Epithelial cell of proximal tubule (primary cell): ENCODE measurements at regions not wholly inside any gene's neighbourhood (a gene's known extent, or its start where the extent isn't known, plus 50 kb on each side); places are given as distances from the start of the nearest gene placed in this dataset.

Experiments
- DNase-seq: peaks from one replicate; pipeline ENCODE4 v3.0.0-alpha.2; 2011; ENCODE audit warnings: low read depth
- H3K4me3 ChIP-seq: 2 replicates; pipeline ENCODE4 v1.5.1; 2011; ENCODE audit warnings: low read depth, mild to moderate bottlenecking, low read length
- TF ChIP-seq, protein P1 (sequence below): conservative IDR thresholded peaks from 2 replicates; pipeline ENCODE4 v1.5.1; 2012; ENCODE audit warnings: low read depth, mild to moderate bottlenecking, low read length

DNA sequence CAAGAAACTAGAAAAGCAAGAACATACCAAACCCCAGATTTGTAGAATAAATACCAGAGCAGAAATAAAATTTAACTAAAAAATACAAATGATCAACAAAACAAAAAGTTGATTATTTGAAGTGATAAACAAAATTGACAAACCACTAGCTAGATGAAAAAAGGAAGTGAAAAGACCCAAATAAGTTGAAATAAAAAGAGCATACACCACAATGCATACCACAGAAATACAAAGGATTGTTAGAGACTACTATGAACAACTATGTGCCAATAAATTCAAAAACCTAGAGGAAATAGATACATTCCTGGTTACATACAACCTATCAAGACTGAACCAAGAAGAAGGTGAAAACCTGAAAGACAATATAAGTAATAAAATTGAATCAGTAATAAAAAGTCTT, 333.4 kb downstream of the SH2D4B start:
- no peak for DNase-seq
- H3K4me3 ChIP-seq = no peak overlapping the region

GRCh38 chr10:80878330-80878729, 340.6 kb downstream of the SH2D4B start:
- H3K4me3 ChIP-seq = no peak overlapping the region
- TF ChIP-seq, protein P1, sequence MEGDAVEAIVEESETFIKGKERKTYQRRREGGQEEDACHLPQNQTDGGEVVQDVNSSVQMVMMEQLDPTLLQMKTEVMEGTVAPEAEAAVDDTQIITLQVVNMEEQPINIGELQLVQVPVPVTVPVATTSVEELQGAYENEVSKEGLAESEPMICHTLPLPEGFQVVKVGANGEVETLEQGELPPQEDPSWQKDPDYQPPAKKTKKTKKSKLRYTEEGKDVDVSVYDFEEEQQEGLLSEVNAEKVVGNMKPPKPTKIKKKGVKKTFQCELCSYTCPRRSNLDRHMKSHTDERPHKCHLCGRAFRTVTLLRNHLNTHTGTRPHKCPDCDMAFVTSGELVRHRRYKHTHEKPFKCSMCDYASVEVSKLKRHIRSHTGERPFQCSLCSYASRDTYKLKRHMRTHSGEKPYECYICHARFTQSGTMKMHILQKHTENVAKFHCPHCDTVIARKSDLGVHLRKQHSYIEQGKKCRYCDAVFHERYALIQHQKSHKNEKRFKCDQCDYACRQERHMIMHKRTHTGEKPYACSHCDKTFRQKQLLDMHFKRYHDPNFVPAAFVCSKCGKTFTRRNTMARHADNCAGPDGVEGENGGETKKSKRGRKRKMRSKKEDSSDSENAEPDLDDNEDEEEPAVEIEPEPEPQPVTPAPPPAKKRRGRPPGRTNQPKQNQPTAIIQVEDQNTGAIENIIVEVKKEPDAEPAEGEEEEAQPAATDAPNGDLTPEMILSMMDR = no peak
- no peak for DNase-seq

More for the DNA sequence above, 333.4 kb downstream of the SH2D4B start:
- TF ChIP-seq, protein P1 = no peak

DNA sequence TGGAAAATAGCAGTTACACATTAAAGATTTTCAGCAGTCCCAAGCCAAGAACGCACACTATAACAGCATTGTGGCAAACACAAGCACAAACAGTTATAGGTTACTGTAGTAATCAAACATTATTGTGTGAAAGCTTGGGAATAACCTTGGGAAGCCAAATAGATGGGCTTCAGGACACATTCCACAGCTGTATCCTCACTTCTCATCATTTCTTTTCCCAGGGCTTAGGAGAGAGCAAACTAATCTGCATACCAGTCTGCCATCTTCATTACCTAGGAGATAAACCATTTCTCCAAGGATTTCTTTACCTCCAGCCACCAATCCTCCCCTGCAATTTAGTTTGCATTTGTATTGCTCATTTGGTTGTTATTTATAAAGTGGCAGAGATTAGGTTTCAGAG, 352.4 kb downstream of the SH2D4B start:
- TF ChIP-seq, protein P1 = no peak
- no peak for DNase-seq
- H3K4me3 ChIP-seq = no peak overlapping the region

DNA sequence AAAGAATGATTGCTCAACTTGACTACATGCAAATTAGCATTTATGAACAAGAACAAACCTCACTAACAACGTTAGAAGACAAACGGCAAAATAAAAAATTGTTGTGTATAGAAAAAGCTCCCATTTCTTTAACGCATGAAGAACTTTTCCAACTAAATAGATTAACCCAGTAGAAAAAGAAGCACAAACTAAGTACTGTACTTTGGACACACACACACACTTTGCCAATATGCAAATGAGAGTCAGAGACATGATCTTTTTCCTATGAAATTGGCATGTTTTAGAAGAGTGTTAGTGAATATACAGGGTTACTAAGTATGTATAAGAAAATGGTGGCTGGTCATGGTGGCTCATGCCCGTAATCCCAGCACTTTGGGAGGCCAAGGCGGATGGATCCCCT, 355.6 kb downstream of the SH2D4B start:
- TF ChIP-seq, protein P1 = no peak
- no peak overlapping the region for H3K4me3 ChIP-seq
- no peak for DNase-seq

DNA sequence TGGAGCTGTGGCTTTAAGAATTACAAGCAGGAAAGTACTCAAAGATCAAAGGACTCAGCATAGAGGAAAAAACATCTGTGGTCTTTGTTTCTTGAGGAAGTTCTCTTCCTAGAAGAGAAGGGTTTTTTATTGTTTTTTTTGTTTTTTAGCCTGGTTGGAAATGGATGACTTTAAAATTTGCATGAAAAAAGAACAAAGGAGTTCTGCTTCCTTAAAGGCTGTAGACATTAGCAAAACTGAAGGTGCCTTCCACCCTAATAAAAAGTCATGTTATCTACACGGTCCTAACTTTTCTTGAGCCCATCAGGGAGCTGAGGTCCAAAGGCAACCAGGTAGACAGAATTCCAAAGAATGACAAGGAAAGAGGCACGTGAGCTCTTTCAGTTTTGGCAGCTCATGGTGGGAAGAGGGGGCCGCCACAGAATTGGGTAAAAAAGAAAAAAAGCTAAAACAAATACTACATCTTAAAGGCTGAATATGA, 356.6 kb downstream of the SH2D4B start:
- TF ChIP-seq, protein P1 = no peak
- H3K4me3 ChIP-seq = no peak overlapping the region
- no peak for DNase-seq

DNA sequence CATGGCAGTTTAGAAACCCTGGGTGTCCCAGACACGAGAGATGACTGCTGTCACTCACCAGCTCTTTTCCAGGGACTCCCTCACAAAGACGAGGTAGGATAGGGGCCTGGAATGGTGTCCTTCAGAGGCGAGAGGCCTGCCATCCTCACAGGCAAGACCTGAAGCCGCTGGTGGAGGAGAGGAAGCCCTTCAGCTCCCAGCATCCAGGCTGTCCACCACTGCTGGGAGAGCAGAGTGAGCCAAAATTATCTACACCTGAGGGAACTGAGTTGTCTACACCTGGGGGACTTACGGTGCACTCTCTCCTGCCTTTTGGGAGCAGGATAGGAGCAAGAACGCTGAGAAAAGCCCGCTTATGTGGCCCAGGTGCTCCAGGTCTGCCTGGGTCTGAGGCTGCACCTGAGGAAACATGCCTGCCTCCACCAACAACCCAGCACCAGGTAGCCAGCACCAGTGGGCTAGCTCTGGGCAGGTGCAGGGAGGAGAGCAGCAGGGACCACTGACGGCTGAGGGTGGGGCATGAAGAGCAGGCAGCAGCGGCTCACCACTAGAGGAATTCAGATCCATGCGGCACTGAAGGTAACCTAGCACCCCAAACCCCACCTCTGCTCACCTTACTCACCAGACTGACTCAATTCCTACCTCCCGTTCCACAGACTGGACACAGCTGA, 357.2 kb downstream of the SH2D4B start:
- TF ChIP-seq, protein P1 = no peak
- no peak overlapping the region for H3K4me3 ChIP-seq
- DNase-seq = no peak

GRCh38 chr10:80896076-80896475, 358.4 kb downstream of the SH2D4B start:
- no peak overlapping the region for H3K4me3 ChIP-seq
- DNase-seq = no peak
- TF ChIP-seq, protein P1 = no peak
